SK-N-SH (cell line): ENCODE measurements at regions not wholly inside any gene's neighbourhood (a gene's known extent, or its start where the extent isn't known, plus 50 kb on each side); places are given as distances from the start of the nearest gene placed in this dataset.

Source experiments
- CTCF ChIA-PET: fragments of 300-600, 350-600 bp; formaldehyde crosslinking; extraction: SDS; loops from one replicate; lab custom pipeline; 2021; lab: Yijun Ruan, JAX
- POLR2A ChIA-PET: fragments of 350-600 bp; sonication (Branson Sonifier 250); formaldehyde crosslinking; extraction: SDS; loops from one replicate; lab custom pipeline; 2020; ENCODE audit warnings: antibody characterized with exemption, inconsistent platforms; lab: Yijun Ruan, JAX
- DNase-seq: peaks from one replicate; pipeline ENCODE4 v3.0.0; 2012
- H2AFZ ChIP-seq: fragments of 200-600 bp; sonication (generic); 2 replicates; pipeline ENCODE4 v1.8.1; 2016; ENCODE audit warnings: antibody characterized with exemption, mild to moderate bottlenecking, low read depth
- H3F3A ChIP-seq: fragments of 200-600 bp; sonication (generic); replicated peaks from 2 replicates; pipeline ENCODE3; 2016; ENCODE audit warnings: antibody characterized with exemption, mild to moderate bottlenecking; ENCODE audit not compliant: insufficient read depth
- H3K27ac ChIP-seq, 2 experiments: fragments of 200-500 bp in 1 of 2; fragments of 200-600 bp in 1 of 2; sonication (Bioruptor generic) in 1 of 2; sonication (generic), shearing (Covaris generic) in 1 of 2; 2 replicates each; pipeline versions ENCODE4 v1.5.1 to v1.6.1; 2014 to 2016; ENCODE audit warnings: low read depth in 2 of 2, inconsistent platforms in 1 of 2, low read length in 1 of 2, mild to moderate bottlenecking in 1 of 2, mixed read lengths in 1 of 2
- H3K27me3 ChIP-seq: fragments of 200-600 bp; sonication (generic), shearing (Covaris generic); 2 replicates; pipeline ENCODE4 v1.6.1; 2016; ENCODE audit warnings: mixed run types; ENCODE audit not compliant: insufficient read depth
- H3K36me3 ChIP-seq, 2 experiments: fragments of 200-500 bp in 1 of 2; fragments of 200-600 bp in 1 of 2; sonication (Bioruptor generic) in 1 of 2; sonication (generic) in 1 of 2; replicated peaks in 1 of 2; 2 replicates each; pipeline versions ENCODE3 to v1.5.1; 2014 to 2016; ENCODE audit warnings: low read length in 1 of 2, mild to moderate bottlenecking in 1 of 2; ENCODE audit not compliant: insufficient read depth in 2 of 2, control insufficient read depth in 1 of 2
- H3K4me1 ChIP-seq, 2 experiments: fragments of 200-500 bp in 1 of 2; fragments of 200-600 bp in 1 of 2; sonication (Bioruptor generic) in 1 of 2; sonication (generic), shearing (Covaris generic) in 1 of 2; 2 replicates each; pipeline versions ENCODE4 v1.5.1 to v1.6.1; 2014 to 2016; ENCODE audit warnings: low read depth in 1 of 2, low read length in 1 of 2, mixed run types in 1 of 2; ENCODE audit not compliant: insufficient read depth in 2 of 2, control insufficient read depth in 1 of 2
- H3K4me2 ChIP-seq: fragments of 200-600 bp; sonication (generic), shearing (Covaris generic); 2 replicates; pipeline ENCODE4 v1.6.1; 2017; ENCODE audit warnings: mixed run types
- H3K4me3 ChIP-seq, 2 experiments: fragments of 200-500 bp in 1 of 2; fragments of 200-600 bp in 1 of 2; sonication (Bioruptor generic) in 1 of 2; sonication (generic), shearing (Covaris generic) in 1 of 2; 2 replicates each; pipeline versions ENCODE4 v1.5.1 to v1.8.1; 2014 to 2016; ENCODE audit warnings: low read depth in 2 of 2, inconsistent platforms in 1 of 2, low read length in 1 of 2, mild to moderate bottlenecking in 1 of 2, mixed read lengths in 1 of 2, moderate library complexity in 1 of 2
- H3K79me2 ChIP-seq: fragments of 200-600 bp; sonication (generic); 2 replicates; pipeline ENCODE4 v1.8.1; 2017; ENCODE audit warnings: mild to moderate bottlenecking; ENCODE audit not compliant: insufficient read depth
- H3K9ac ChIP-seq: fragments of 200-600 bp; sonication (generic); 2 replicates; pipeline ENCODE4 v1.6.1; 2017; ENCODE audit warnings: mixed run types
- H3K9me2 ChIP-seq: fragments of 200-600 bp; sonication (generic); 2 replicates; pipeline ENCODE4 v1.6.1; 2017; ENCODE audit warnings: mixed run types
- H3K9me3 ChIP-seq: fragments of 200-600 bp; sonication (generic); 2 replicates; pipeline ENCODE4 v1.6.1; 2017; ENCODE audit warnings: mixed run types, mild to moderate bottlenecking, moderate library complexity
- H4K20me1 ChIP-seq: fragments of 200-600 bp; sonication (generic); 2 replicates; pipeline ENCODE4 v1.6.1; 2017; ENCODE audit warnings: mild to moderate bottlenecking, mixed run types; ENCODE audit not compliant: insufficient read depth
- CHD2 ChIP-seq: fragments of 150-350 bp; IDR thresholded peaks from 2 replicates; pipeline ENCODE4 v1.6.1; 2018; ENCODE audit warnings: low read length; ENCODE audit not compliant: partially characterized antibody
- CTCF ChIP-seq: fragments of 200-600 bp; sonication (generic); IDR thresholded peaks from 2 replicates; pipeline ENCODE4 v1.6.1; 2017; ENCODE audit warnings: antibody characterized with exemption, mild to moderate bottlenecking, moderate library complexity
- EP300 ChIP-seq, 2 experiments: IDR thresholded peaks; 2 replicates each; pipeline versions ENCODE4 v1.4.0 to v1.6.1; 2012; ENCODE audit warnings: borderline replicate concordance in 1 of 2, low read depth in 1 of 2, low read length in 1 of 2
- FOXJ3 ChIP-seq: sonication (generic); formaldehyde crosslinking; IDR thresholded peaks from 2 replicates; pipeline ENCODE4 v1.5.1; 2020; ENCODE audit warnings: mild to moderate bottlenecking, missing genetic modification reagents
- JUND ChIP-seq: IDR thresholded peaks from 2 replicates; pipeline ENCODE4 v1.4.0; 2012
- NRF1 ChIP-seq: IDR thresholded peaks from 2 replicates; pipeline ENCODE4 v1.6.1; 2012; ENCODE audit warnings: low read depth, mild to moderate bottlenecking, low read length
- RCOR1 ChIP-seq: fragments of 150-350 bp; IDR thresholded peaks from 2 replicates; pipeline ENCODE4 v1.6.1; 2017; ENCODE audit warnings: antibody characterized with exemption, low read length
- RXRA ChIP-seq: IDR thresholded peaks from 2 replicates; pipeline ENCODE4 v1.4.0; 2012; ENCODE audit warnings: low read depth, mild to moderate bottlenecking, borderline replicate concordance
- SIN3A ChIP-seq: IDR thresholded peaks from 2 replicates; pipeline ENCODE4 v1.6.1; 2012; ENCODE audit warnings: low read depth, mild to moderate bottlenecking, low read length, moderate library complexity, borderline replicate concordance
- SMC3 ChIP-seq: IDR thresholded peaks from 2 replicates; pipeline ENCODE4 v1.6.1; 2012; ENCODE audit warnings: low read depth, low read length, improper control_type of control experiment
- TAF1 ChIP-seq: IDR thresholded peaks from 2 replicates; pipeline ENCODE4 v1.6.1; 2012; ENCODE audit warnings: low read depth, mild to moderate bottlenecking, low read length, moderate library complexity, borderline replicate concordance
- TCF12 ChIP-seq: IDR thresholded peaks from 2 replicates; pipeline ENCODE4 v1.4.0; 2012
- TEAD4 ChIP-seq: IDR thresholded peaks from 2 replicates; pipeline ENCODE4 v1.4.0; 2012; ENCODE audit warnings: mild to moderate bottlenecking, borderline replicate concordance; ENCODE audit not compliant: insufficient read depth
- USF2 ChIP-seq: fragments of 150-350 bp; IDR thresholded peaks from 2 replicates; pipeline ENCODE4 v1.6.1; 2017; ENCODE audit warnings: antibody characterized with exemption, low read length, low read depth, borderline replicate concordance
- YY1 ChIP-seq: IDR thresholded peaks from 2 replicates; pipeline ENCODE4 v1.4.0; 2012; ENCODE audit warnings: low read depth, mild to moderate bottlenecking
- WGBS: methylation state at CpG from one replicate; pipeline ENCODE4 v1.1.6; 2017; ENCODE audit warnings: low lambda C conversion rate; 5-methylcytosine and 5-hydroxymethylcytosine counted together
- TF ChIP-seq, protein P1 (sequence below): fragments of 150-350 bp; IDR thresholded peaks from 2 replicates; pipeline ENCODE4 v1.6.1; 2016; ENCODE audit warnings: mild to moderate bottlenecking, low read depth, low read length
- TF ChIP-seq, protein P2 (sequence below): IDR thresholded peaks from 2 replicates; pipeline ENCODE4 v1.4.0; 2012; ENCODE audit warnings: low read depth
- TF ChIP-seq, protein P3 (sequence below): IDR thresholded peaks from 2 replicates; pipeline ENCODE4 v1.4.0; 2012; ENCODE audit warnings: low read depth, borderline replicate concordance

DNA sequence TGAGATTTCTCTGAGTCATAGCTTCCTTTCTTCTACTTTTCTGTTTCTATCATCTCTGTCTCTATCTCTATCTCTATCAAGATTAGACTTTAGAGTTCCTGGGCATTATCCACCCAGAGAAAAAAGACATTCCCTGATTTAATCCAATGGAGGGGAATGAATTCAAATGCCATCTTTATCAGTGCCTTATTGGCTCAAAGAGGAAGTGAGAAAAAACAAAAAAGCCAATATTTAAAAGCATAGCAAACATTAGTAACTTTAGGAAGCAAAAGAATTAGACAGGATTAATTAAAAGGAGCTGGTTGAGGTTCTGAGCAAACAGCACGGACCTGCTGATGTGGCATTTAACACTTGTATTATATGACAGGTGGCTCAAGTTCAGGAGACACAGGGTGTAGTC is 736.5 kb downstream of the REEP3 start:
- Histone ChIP-seq H3K36me3 (no peaks in the 10 kb centered on the region), H3K9me2 (no peaks in the 10 kb centered on the region), H3K4me2 (no peak overlapping the region)
- WGBS = 38% methylated on average over 1 of the region's 1 CpG
- POLR2A ChIA-PET = no interaction called here
- CTCF ChIA-PET = interaction anchor here (2.7 kb wide), 1 partner anchor 15 kb away, joined by 11 read pairs; no protein-coding TSS in a partner anchor
- TF ChIP-seq TCF12 (no peak), TAF1 (no peak), SMC3 (no peak), RCOR1 (no peak), CHD2 (no peak), FOXJ3 (CRISPR knock-in tag) (no peak), YY1 (no peak), SIN3A (no peak), CTCF (no peak), JUND (no peak), EP300 (IDR thresholded peaks at IDR 0.05; ENCODE audit: borderline replicate concordance in 1 of 2, low read depth in 1 of 2, low read length in 1 of 2) (no peak), TEAD4 (no peak), USF2 (no peak), NRF1 (no peak), RXRA (no peak)
- TF ChIP-seq, protein P1, sequence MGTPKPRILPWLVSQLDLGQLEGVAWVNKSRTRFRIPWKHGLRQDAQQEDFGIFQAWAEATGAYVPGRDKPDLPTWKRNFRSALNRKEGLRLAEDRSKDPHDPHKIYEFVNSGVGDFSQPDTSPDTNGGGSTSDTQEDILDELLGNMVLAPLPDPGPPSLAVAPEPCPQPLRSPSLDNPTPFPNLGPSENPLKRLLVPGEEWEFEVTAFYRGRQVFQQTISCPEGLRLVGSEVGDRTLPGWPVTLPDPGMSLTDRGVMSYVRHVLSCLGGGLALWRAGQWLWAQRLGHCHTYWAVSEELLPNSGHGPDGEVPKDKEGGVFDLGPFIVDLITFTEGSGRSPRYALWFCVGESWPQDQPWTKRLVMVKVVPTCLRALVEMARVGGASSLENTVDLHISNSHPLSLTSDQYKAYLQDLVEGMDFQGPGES = no peak
- TF ChIP-seq, protein P2, sequence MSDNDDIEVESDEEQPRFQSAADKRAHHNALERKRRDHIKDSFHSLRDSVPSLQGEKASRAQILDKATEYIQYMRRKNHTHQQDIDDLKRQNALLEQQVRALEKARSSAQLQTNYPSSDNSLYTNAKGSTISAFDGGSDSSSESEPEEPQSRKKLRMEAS = no peak
- TF ChIP-seq, protein P3, sequence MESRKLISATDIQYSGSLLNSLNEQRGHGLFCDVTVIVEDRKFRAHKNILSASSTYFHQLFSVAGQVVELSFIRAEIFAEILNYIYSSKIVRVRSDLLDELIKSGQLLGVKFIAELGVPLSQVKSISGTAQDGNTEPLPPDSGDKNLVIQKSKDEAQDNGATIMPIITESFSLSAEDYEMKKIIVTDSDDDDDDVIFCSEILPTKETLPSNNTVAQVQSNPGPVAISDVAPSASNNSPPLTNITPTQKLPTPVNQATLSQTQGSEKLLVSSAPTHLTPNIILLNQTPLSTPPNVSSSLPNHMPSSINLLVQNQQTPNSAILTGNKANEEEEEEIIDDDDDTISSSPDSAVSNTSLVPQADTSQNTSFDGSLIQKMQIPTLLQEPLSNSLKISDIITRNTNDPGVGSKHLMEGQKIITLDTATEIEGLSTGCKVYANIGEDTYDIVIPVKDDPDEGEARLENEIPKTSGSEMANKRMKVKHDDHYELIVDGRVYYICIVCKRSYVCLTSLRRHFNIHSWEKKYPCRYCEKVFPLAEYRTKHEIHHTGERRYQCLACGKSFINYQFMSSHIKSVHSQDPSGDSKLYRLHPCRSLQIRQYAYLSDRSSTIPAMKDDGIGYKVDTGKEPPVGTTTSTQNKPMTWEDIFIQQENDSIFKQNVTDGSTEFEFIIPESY = no peak
- TF ChIP-seq, all 33 proteins: peak for 0
- no peak for DNase-seq
- Histone ChIP-seq H3K27ac (no peak overlapping the region), H3K9ac (no peak overlapping the region), H3K9me3 (no peaks in the 10 kb centered on the region), H3K79me2 (no peaks in the 10 kb centered on the region), H4K20me1 (no peaks in the 10 kb centered on the region), H3K27me3 (no peaks in the 10 kb centered on the region), H3F3A (no peaks in the 10 kb centered on the region), H3K4me3 (no peak overlapping the region), H3K4me1 (no peaks in the 10 kb centered on the region), H2AFZ (no peak overlapping the region)
